ENCODE measurements at regions not wholly inside any gene's neighbourhood (a gene's known extent, or its start where the extent isn't known, plus 50 kb on each side); places are given as distances from the start of the nearest gene placed in this dataset.

- TF ChIP-seq ZFX (IDR thresholded peaks at IDR 0.05; ENCODE audit: borderline replicate concordance) (no peak), CTCF (IDR thresholded peaks at IDR 0.05) (no peak)
- no peak overlapping the region for H3K27ac ChIP-seq
These were observed 225.2 kb downstream of the ETNK1 start for GRCh38 chr12:22850185-22850584.

- H3K27ac ChIP-seq, result no peak overlapping the region
- no peak for TF ChIP-seq ZFX (IDR thresholded peaks at IDR 0.05; ENCODE audit: borderline replicate concordance)
- TF ChIP-seq CTCF (IDR thresholded peaks at IDR 0.05), result no peak
These were observed 226.6 kb downstream of the ETNK1 start for GRCh38 chr12:22851532-22851931.

GRCh38 chr12:22855456-22855855, 230.5 kb downstream of the ETNK1 start:
- TF ChIP-seq CTCF (IDR thresholded peaks at IDR 0.05), result no peak
- no peak for TF ChIP-seq ZFX (IDR thresholded peaks at IDR 0.05; ENCODE audit: borderline replicate concordance)
- no peak overlapping the region for H3K27ac ChIP-seq

- TF ChIP-seq CTCF (IDR thresholded peaks at IDR 0.05) (peak; percentile 89), ZFX (IDR thresholded peaks at IDR 0.05; ENCODE audit: borderline replicate concordance) (no peak)
- no peak overlapping the region for H3K27ac ChIP-seq
These were observed 231.2 kb downstream of the ETNK1 start for GRCh38 chr12:22856178-22856577.

- no peak for TF ChIP-seq CTCF (IDR thresholded peaks at IDR 0.05)
- H3K27ac ChIP-seq, result no peak overlapping the region
These were observed 234.0 kb downstream of the ETNK1 start for GRCh38 chr12:22858849-22859570.

GRCh38 chr12:22860926-22861325, 236.0 kb downstream of the ETNK1 start:
- H3K27ac ChIP-seq, result no peak overlapping the region
- TF ChIP-seq CTCF (IDR thresholded peaks at IDR 0.05) (no peak), ZFX (IDR thresholded peaks at IDR 0.05; ENCODE audit: borderline replicate concordance) (no peak)

- TF ChIP-seq ZFX (IDR thresholded peaks at IDR 0.05; ENCODE audit: borderline replicate concordance) (no peak), CTCF (IDR thresholded peaks at IDR 0.05) (no peak)
- no peak overlapping the region for H3K27ac ChIP-seq
These were observed 240.9 kb downstream of the ETNK1 start for GRCh38 chr12:22865822-22866221.

Data from 22Rv1 (cell line).